ENCODE measurements at regions not wholly inside any gene's neighbourhood (a gene's known extent, or its start where the extent isn't known, plus 50 kb on each side); places are given as distances from the start of the nearest gene placed in this dataset.

DNA sequence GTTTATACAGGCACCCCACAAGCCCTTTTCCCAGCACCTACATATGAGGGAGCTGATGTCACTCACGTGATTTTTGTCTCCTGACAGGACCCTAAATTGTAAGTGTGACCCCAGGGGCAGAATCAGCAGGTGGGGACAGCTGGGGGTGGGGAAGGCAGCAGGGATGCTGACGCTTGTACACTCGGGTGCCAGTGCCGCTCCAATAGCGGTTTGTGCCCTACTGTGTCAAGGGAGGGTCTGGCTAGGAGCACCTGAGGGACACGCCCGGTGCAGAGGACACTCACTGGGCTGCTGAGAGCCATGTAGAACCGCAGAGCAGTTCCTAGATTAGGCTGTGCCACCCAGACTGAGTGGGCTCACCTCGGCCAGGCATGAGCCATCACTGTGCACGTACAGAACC is 81.3 kb downstream of the SCGB2B2 start:
- DNase-seq, result no peak
- Histone ChIP-seq H3K9me3 (no peaks in the 10 kb centered on the region), H3K36me3 (no peaks in the 10 kb centered on the region)

GRCh38 chr19:34590228-34590627 is 86.7 kb downstream of the SCGB2B2 start:
- no peak for ATAC-seq
- no peaks in the 10 kb centered on the region for H3K9me3 ChIP-seq
- WGBS (ENCODE audit: insufficient coverage, low coverage, low lambda C conversion rate, missing lambda C conversion rate), result 81% methylated on average over 3 of the region's 3 CpGs
- no peaks in the 10 kb centered on the region for H3K27me3 ChIP-seq
- intact Hi-C loops (cut with DNase I), result no loop called here
- no peak overlapping the region for H3K27ac ChIP-seq
- no peaks in the 10 kb centered on the region for H3K36me3 ChIP-seq
- DNase-seq, result no peak
- no peak for TF ChIP-seq POLR2A (IDR thresholded peaks at IDR 0.05)
- TF ChIP-seq, protein P1, sequence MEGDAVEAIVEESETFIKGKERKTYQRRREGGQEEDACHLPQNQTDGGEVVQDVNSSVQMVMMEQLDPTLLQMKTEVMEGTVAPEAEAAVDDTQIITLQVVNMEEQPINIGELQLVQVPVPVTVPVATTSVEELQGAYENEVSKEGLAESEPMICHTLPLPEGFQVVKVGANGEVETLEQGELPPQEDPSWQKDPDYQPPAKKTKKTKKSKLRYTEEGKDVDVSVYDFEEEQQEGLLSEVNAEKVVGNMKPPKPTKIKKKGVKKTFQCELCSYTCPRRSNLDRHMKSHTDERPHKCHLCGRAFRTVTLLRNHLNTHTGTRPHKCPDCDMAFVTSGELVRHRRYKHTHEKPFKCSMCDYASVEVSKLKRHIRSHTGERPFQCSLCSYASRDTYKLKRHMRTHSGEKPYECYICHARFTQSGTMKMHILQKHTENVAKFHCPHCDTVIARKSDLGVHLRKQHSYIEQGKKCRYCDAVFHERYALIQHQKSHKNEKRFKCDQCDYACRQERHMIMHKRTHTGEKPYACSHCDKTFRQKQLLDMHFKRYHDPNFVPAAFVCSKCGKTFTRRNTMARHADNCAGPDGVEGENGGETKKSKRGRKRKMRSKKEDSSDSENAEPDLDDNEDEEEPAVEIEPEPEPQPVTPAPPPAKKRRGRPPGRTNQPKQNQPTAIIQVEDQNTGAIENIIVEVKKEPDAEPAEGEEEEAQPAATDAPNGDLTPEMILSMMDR (IDR thresholded peaks at IDR 0.05), result no peak
- H3K4me1 ChIP-seq, result peaks cover 0 to 4% (median 0%) of the 10 kb centered on the region in 4 donors
- H3K4me3 ChIP-seq, result no peak overlapping the region

More for the DNA sequence above, 81.3 kb downstream of the SCGB2B2 start:
- WGBS (ENCODE audit: insufficient coverage, low coverage, low lambda C conversion rate, missing lambda C conversion rate), result 68% methylated on average over 4 of the region's 10 CpGs
- Histone ChIP-seq H3K4me3 (no peak overlapping the region), H3K27me3 (no peaks in the 10 kb centered on the region), H3K27ac (no peak overlapping the region), H3K4me1 (peaks cover 0 to 5% (median 0%) of the 10 kb centered on the region in 4 donors)
- ATAC-seq, result no peak
- no peak for TF ChIP-seq POLR2A (IDR thresholded peaks at IDR 0.05)
- TF ChIP-seq, protein P1 (IDR thresholded peaks at IDR 0.05), result no peak
- intact Hi-C loops (cut with DNase I), result no loop called here

- Histone ChIP-seq H3K4me3 (no peak overlapping the region), H3K27ac (no peak overlapping the region), H3K9me3 (no peaks in the 10 kb centered on the region), H3K4me1 (no peaks in the 10 kb centered on the region), H3K27me3 (no peaks in the 10 kb centered on the region), H3K36me3 (no peaks in the 10 kb centered on the region)
- ATAC-seq, result no peak
- no peak for DNase-seq
- WGBS (ENCODE audit: insufficient coverage, low coverage, low lambda C conversion rate, missing lambda C conversion rate), result 64% methylated on average over 2 of the region's 2 CpGs
- no peak for TF ChIP-seq POLR2A (IDR thresholded peaks at IDR 0.05)
- TF ChIP-seq, protein P1 (IDR thresholded peaks at IDR 0.05), result no peak
- intact Hi-C loops (cut with DNase I), result no loop called here
Measured at GRCh38 chr19:34589730-34590129, 87.2 kb downstream of the SCGB2B2 start.

- H3K4me3 ChIP-seq, result no peak overlapping the region
- WGBS (ENCODE audit: insufficient coverage, low coverage, low lambda C conversion rate, missing lambda C conversion rate), result 100% methylated on average over 2 of the region's 2 CpGs
- no peak for TF ChIP-seq POLR2A (IDR thresholded peaks at IDR 0.05)
- TF ChIP-seq, protein P1 (IDR thresholded peaks at IDR 0.05), result no peak
- no peaks in the 10 kb centered on the region for H3K4me1 ChIP-seq
- DNase-seq, result no peak
- no peaks in the 10 kb centered on the region for H3K9me3 ChIP-seq
- H3K36me3 ChIP-seq, result no peaks in the 10 kb centered on the region
- no peak for ATAC-seq
- H3K27ac ChIP-seq, result no peak overlapping the region
- intact Hi-C loops (cut with DNase I), result no loop called here
- no peaks in the 10 kb centered on the region for H3K27me3 ChIP-seq
Measured at GRCh38 chr19:34588846-34589245, 88.1 kb downstream of the SCGB2B2 start.

GRCh38 chr19:34588249-34588648 is 88.7 kb downstream of the SCGB2B2 start:
- no peak for DNase-seq
- ATAC-seq, result no peak
- no peak overlapping the region for H3K27ac ChIP-seq
- H3K4me1 ChIP-seq, result no peaks in the 10 kb centered on the region
- 60% methylated on average over 7 of the region's 8 CpGs for WGBS (ENCODE audit: insufficient coverage, low coverage, low lambda C conversion rate, missing lambda C conversion rate)
- H3K27me3 ChIP-seq, result no peaks in the 10 kb centered on the region
- no peak for TF ChIP-seq POLR2A (IDR thresholded peaks at IDR 0.05)
- TF ChIP-seq, protein P1 (IDR thresholded peaks at IDR 0.05), result no peak
- no peak overlapping the region for H3K4me3 ChIP-seq
- no peaks in the 10 kb centered on the region for H3K36me3 ChIP-seq
- no peaks in the 10 kb centered on the region for H3K9me3 ChIP-seq
- intact Hi-C loops (cut with DNase I), result no loop called here

All from right lobe of liver (tissue), 6 donors.